COR-L47 (cell line): ENCODE measurements at regions not wholly inside any gene's neighbourhood (a gene's known extent, or its start where the extent isn't known, plus 50 kb on each side); places are given as distances from the start of the nearest gene placed in this dataset.

ENCODE experiments used
- DNase-seq: peaks from one replicate; lab custom pipeline; 2025; lab: John Stamatoyannopoulos, UW

GRCh38 chr9:26394025-26394424 lies 498.6 kb downstream of the CAAP1 start:
- DNase-seq: no peak

GRCh38 chr9:26392639-26393038 lies 500.0 kb downstream of the CAAP1 start:
- DNase-seq: no peak

- no peak for DNase-seq
Observed at GRCh38 chr9:26391036-26391435, 501.6 kb downstream of the CAAP1 start.

GRCh38 chr9:26375448-26375847 lies 517.2 kb downstream of the CAAP1 start:
- DNase-seq: no peak

- no peak for DNase-seq
Observed at GRCh38 chr9:26373616-26374015, 519.0 kb downstream of the CAAP1 start.

- no peak for DNase-seq
Observed at GRCh38 chr9:26371236-26371635, 521.4 kb downstream of the CAAP1 start.

GRCh38 chr9:26369093-26369492 lies 523.5 kb downstream of the CAAP1 start:
- DNase-seq: no peak

- no peak for DNase-seq
Observed at GRCh38 chr9:26368241-26368640, 524.4 kb downstream of the CAAP1 start.

GRCh38 chr9:26361010-26361409 lies 531.6 kb downstream of the CAAP1 start:
- no peak for DNase-seq

GRCh38 chr9:26358836-26359235 lies 533.8 kb downstream of the CAAP1 start:
- DNase-seq: no peak

GRCh38 chr9:26357803-26358344 lies 534.7 kb downstream of the CAAP1 start:
- DNase-seq: no peak

GRCh38 chr9:26356491-26356890 lies 536.1 kb downstream of the CAAP1 start:
- DNase-seq: no peak

- DNase-seq: no peak
Observed at GRCh38 chr9:26346942-26347477, 545.6 kb downstream of the CAAP1 start.

- DNase-seq: no peak
Observed at GRCh38 chr9:26341545-26341944, 551.1 kb downstream of the CAAP1 start.

- no peak for DNase-seq
Observed at GRCh38 chr9:26339796-26340195, 552.8 kb downstream of the CAAP1 start.

GRCh38 chr9:26335116-26335515 lies 557.5 kb downstream of the CAAP1 start:
- no peak for DNase-seq

- no peak for DNase-seq
Observed at GRCh38 chr9:26334706-26335105, 557.9 kb downstream of the CAAP1 start.

- DNase-seq: peak; percentile 37
Observed at GRCh38 chr9:26331223-26331622, 561.4 kb downstream of the CAAP1 start.

GRCh38 chr9:26329974-26330373 lies 562.6 kb downstream of the CAAP1 start:
- no peak for DNase-seq

GRCh38 chr9:26326563-26326962 lies 566.0 kb downstream of the CAAP1 start:
- peak; percentile 24 for DNase-seq

GRCh38 chr9:26325444-26325829 lies 567.2 kb downstream of the CAAP1 start:
- no peak for DNase-seq

GRCh38 chr9:26324786-26325443 lies 567.7 kb downstream of the CAAP1 start:
- no peak for DNase-seq

- DNase-seq: no peak
Observed at GRCh38 chr9:26321935-26322334, 570.7 kb downstream of the CAAP1 start.

- DNase-seq: no peak
Observed at GRCh38 chr9:26319859-26320258, 572.7 kb downstream of the CAAP1 start.
